BE2C (cell line): ENCODE measurements at regions not wholly inside any gene's neighbourhood (a gene's known extent, or its start where the extent isn't known, plus 50 kb on each side); places are given as distances from the start of the nearest gene placed in this dataset.
A peak's percentile ranks its signal among the peaks of the same experiment; 100 is the strongest.

Experiments used
- DNase-seq: peaks from one replicate; pipeline ENCODE4 v3.0.0-alpha.2; 2020
- H3K27me3 ChIP-seq: fragments of 250-450 bp; sonication (Bioruptor Pico); 2 replicates; pipeline ENCODE4 v1.5.1; 2020; ENCODE audit warnings: mild to moderate bottlenecking
- H3K36me3 ChIP-seq: fragments of 250-450 bp; sonication (Bioruptor Pico); 2 replicates; pipeline ENCODE4 v1.5.1; 2020; ENCODE audit warnings: mild to moderate bottlenecking
- H3K4me1 ChIP-seq: fragments of 250-450 bp; sonication (Bioruptor Pico); 2 replicates; pipeline ENCODE4 v1.5.1; 2020
- H3K4me3 ChIP-seq: 2 replicates; pipeline ENCODE4 v1.5.1; 2011; ENCODE audit warnings: low read depth, low read length
- H3K9me3 ChIP-seq: fragments of 250-450 bp; sonication (Bioruptor Pico); 2 replicates; pipeline ENCODE4 v1.5.1; 2020
- TF ChIP-seq, protein P1 (sequence below): IDR thresholded peaks from 2 replicates; pipeline ENCODE4 v1.5.1; 2012; ENCODE audit warnings: mild to moderate bottlenecking, low read depth, low read length

- Histone ChIP-seq H3K4me3 (no peak overlapping the region), H3K36me3 (no peaks in the 10 kb centered on the region), H3K27me3 (no peaks in the 10 kb centered on the region), H3K4me1 (no peaks in the 10 kb centered on the region), H3K9me3 (no peaks in the 10 kb centered on the region)
- TF ChIP-seq, protein P1, sequence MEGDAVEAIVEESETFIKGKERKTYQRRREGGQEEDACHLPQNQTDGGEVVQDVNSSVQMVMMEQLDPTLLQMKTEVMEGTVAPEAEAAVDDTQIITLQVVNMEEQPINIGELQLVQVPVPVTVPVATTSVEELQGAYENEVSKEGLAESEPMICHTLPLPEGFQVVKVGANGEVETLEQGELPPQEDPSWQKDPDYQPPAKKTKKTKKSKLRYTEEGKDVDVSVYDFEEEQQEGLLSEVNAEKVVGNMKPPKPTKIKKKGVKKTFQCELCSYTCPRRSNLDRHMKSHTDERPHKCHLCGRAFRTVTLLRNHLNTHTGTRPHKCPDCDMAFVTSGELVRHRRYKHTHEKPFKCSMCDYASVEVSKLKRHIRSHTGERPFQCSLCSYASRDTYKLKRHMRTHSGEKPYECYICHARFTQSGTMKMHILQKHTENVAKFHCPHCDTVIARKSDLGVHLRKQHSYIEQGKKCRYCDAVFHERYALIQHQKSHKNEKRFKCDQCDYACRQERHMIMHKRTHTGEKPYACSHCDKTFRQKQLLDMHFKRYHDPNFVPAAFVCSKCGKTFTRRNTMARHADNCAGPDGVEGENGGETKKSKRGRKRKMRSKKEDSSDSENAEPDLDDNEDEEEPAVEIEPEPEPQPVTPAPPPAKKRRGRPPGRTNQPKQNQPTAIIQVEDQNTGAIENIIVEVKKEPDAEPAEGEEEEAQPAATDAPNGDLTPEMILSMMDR: no peak
- DNase-seq: no peak
Measured at GRCh38 chr1:106960412-106960811, 96.1 kb upstream of the PRMT6 start.

- TF ChIP-seq, protein P1: peak; percentile 26; the same call in 1 of the 2 replicates
- no peaks in the 10 kb centered on the region for H3K27me3 ChIP-seq
- H3K36me3 ChIP-seq: no peaks in the 10 kb centered on the region
- H3K9me3 ChIP-seq: no peaks in the 10 kb centered on the region
- DNase-seq: peak; percentile 33
- H3K4me1 ChIP-seq: no peaks in the 10 kb centered on the region
- H3K4me3 ChIP-seq: no peak overlapping the region
Measured at GRCh38 chr1:106961646-106962045, 94.8 kb upstream of the PRMT6 start.

GRCh38 chr1:106962591-106962990 lies 93.9 kb upstream of the PRMT6 start:
- Histone ChIP-seq H3K4me3 (no peak overlapping the region), H3K36me3 (no peaks in the 10 kb centered on the region), H3K9me3 (no peaks in the 10 kb centered on the region), H3K27me3 (no peaks in the 10 kb centered on the region), H3K4me1 (no peaks in the 10 kb centered on the region)
- DNase-seq: no peak
- TF ChIP-seq, protein P1: no peak

GRCh38 chr1:106964495-106964894 lies 92.0 kb upstream of the PRMT6 start:
- no peak for DNase-seq
- TF ChIP-seq, protein P1: no peak
- Histone ChIP-seq H3K4me1 (no peaks in the 10 kb centered on the region), H3K9me3 (no peaks in the 10 kb centered on the region), H3K4me3 (no peak overlapping the region), H3K36me3 (no peaks in the 10 kb centered on the region), H3K27me3 (no peaks in the 10 kb centered on the region)

DNA sequence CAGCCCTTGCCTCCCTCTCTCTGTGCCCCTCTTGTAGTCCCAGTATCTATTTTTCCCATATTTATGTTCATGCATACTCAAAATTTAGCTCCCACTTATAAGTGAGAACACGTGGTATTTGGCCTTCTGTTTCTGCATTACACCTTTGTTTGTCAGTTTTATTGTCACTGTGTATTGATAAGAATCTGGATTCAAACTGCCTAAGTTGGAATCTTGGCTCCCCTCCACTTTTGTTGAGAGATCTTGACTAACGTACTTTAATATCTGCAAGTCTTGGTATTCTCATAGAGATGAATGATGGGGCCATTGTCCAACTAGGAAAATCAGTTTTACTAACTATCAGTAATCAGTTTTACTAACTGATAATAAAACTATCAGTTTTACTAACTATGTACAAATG lies 87.8 kb upstream of the PRMT6 start:
- Histone ChIP-seq H3K27me3 (no peaks in the 10 kb centered on the region), H3K4me3 (no peak overlapping the region), H3K9me3 (no peaks in the 10 kb centered on the region), H3K36me3 (no peaks in the 10 kb centered on the region), H3K4me1 (no peaks in the 10 kb centered on the region)
- TF ChIP-seq, protein P1: no peak
- no peak for DNase-seq

GRCh38 chr1:106969731-106970130 lies 86.7 kb upstream of the PRMT6 start:
- Histone ChIP-seq H3K36me3 (no peaks in the 10 kb centered on the region), H3K27me3 (no peaks in the 10 kb centered on the region), H3K4me1 (no peaks in the 10 kb centered on the region), H3K4me3 (no peak overlapping the region), H3K9me3 (no peaks in the 10 kb centered on the region)
- DNase-seq: no peak
- TF ChIP-seq, protein P1: no peak
